GM21723 (cell line): ENCODE measurements at regions not wholly inside any gene's neighbourhood (a gene's known extent, or its start where the extent isn't known, plus 50 kb on each side); places are given as distances from the start of the nearest gene placed in this dataset.

Experiments used
- ATAC-seq: cut with Tn5 transposase; IDR thresholded peaks from one replicate; pipeline ENCODE4 v1.9.1; 2021; ENCODE audit warnings: mild to moderate bottlenecking, moderate library complexity; ENCODE audit not compliant: unreplicated experiment

DNA sequence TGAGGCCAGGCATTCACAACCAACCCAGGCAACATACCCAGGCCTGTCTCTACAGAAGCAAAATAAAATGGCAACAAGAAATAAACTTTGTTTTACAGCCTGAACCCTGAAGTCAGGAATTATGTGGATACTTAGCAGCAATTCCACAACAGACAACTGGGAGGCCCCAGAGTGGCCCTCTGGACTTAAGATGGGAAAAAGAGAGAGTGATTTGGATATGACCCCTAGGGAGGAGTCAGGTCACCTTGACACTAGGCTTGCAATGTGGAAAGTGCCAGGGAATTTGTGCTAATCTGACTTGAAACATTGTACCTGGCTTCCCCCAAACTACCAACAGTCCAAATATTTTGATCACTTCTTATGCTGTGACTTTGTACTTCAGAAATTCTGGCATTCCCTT, 193.1 kb downstream of the PARM1 start:
- no peak for ATAC-seq

DNA sequence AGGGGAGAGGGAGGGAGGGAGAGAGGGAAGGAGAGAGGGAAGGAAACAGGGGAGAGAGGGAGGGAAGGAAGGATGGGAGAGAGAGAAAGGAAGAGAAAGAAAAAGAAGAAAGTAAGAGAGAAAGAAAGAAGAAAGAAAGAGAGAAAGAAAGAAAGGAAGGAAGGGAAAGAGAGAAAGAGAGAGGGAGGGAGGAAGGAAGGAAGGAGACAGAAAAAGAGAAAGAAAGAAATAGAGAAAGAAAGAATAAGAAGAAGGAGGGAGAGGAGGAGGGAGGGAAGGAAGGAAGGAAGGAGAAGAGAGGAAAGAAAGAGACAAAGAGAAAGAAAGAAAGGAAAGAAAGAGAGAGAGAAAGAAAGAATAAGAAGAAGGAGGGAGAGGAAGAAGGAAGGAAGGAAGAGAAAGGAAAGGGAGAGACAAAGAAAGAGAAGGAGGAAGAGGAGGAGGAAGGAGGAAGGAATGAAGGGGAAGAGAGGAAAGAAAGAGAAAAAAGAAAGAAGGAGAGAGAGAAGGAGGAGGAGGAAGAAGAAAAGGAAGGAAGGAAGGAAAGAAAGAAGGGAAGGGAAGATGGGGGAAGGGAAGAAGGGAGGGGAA, 189.6 kb downstream of the PARM1 start:
- no peak for ATAC-seq

DNA sequence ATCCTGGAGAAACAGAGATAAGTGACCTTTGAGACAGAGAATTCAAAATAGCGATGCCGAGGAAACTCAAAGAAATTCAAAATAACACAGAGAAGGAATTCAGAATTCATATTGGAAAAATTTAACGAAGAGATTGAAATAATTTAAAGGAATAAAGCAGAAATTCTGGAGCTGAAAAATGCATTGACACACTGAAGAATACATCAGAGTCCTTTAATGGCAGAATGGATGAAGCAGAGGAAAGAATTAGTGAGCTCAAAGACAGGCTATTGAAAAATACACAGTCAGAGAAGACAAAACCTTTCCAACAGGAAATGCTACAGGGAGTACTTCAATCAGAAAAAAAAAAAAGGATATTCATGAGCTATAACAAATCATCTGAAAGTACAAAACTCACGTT, 185.8 kb downstream of the PARM1 start:
- ATAC-seq, result no peak

DNA sequence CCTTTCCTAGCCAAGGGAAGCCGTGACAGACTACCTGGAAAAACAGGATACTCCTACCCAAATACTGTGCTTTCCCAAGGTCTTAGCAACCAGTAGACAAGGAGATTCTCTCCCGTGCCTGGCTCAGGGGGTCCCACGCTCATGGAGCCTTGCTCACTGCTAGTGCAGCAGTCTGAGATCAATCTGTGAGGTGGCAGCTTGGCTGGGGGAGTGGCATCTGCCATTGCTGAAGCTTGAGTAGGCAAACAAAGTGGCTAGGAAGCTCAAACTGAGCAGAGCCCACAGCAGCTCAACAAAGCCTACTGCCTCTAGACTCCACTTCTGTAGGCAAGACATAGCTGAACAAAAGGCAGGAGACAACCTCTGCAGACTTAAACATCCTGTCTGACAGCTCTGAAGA, 177.1 kb downstream of the PARM1 start:
- no peak for ATAC-seq

DNA sequence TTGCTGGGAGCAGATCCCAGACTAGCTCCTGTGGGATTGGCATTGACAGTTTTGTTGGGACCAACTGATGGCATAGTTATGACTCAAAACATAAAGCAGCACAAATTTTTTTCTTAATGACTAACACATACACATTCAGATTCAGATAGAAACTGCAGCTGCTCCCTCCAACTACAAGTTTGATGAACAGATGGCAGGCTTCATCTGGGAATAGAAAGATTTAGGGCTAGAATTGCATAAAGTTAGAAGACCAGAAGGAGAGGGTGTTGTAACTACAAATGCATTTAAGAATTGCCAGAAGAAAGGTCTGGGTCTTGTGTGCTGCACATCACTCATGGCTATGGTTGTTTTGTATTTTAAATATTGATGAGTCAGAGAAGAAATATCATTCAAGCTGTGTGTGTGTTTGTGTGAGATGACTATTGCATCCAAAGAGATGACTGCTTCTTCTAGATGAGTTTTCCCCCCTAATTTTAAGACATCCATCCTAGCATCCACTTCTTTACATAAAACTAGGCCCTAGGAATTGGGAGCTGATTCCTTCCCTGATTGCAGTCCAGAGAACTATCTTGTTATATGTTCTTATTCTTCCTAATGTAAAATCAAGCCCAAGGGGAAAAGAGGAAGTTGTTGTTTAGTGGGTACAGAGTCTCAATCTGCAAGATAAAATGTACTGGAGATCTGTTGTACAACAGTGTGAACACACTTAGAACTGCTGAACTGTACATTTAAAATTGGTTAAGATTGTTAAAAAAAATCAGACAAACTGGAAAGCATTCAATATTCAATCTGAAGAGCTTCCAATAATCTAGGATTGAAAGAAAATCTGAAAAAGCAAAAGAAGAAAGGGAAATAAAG, 175.1 kb downstream of the PARM1 start:
- ATAC-seq, result no peak

DNA sequence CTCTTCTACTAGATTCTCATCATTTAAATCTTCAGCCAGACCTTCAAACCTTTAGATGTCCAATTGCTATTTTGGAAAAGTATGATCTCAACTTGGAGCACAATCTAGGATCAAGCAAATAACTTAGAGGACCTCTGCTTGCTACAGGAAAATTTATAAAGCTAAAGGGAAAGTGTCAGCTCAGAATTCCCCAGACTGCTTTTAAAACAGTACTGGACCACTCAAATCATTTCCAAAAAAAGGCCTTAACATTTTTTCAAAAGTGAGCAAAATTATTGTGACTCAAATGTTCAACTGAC, 169.8 kb downstream of the PARM1 start:
- ATAC-seq, result no peak

DNA sequence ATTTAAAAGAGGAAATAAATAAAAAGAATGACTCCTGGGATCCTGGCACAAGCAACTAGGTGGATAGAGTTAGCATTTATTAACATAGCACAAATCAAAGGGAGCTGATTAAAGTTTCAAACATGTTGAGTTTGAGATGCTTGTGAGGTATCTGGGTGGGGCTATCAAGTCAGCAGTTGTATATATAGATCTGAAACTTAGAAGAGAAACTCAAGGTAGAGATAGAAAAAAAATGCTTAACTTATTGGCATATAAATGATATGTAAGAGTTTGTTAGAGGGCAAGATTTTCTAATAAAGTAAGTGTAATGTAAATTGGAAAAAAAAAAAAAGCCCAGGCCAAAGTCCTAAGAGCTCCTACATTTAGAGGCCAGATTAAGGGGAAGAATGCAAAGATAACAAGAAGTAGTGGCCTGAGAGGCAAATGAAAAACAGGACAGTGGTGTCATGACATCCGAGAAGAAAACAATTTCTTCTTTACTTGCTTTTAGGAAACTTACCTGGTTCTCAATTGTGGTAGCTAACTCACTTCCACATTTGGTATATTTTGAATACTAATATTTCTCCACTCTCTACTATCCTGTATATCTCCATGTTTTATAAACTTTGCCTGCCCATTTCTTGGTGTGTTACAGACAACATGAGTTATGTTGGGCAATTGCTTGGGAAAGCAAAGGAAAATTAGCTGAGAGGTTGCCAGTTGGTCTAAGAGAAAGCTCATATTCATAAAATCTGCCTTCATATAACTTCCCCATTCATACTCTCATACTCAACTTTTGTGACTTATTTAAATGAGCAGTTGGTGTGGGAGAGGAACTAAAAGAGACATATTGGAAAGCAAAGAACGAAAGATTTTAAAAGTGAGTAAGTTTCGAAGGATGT, 169.2 kb downstream of the PARM1 start:
- peak; percentile 53 for ATAC-seq
